Coronary artery (tissue), 2 donors: ENCODE measurements at regions not wholly inside any gene's neighbourhood (a gene's known extent, or its start where the extent isn't known, plus 50 kb on each side); places are given as distances from the start of the nearest gene placed in this dataset.

ENCODE experiments used
- DNase-seq: peaks from one replicate; pipeline ENCODE4 v3.0.0-alpha.2; 2017; ENCODE audit warnings: low spot score
- H3K27ac ChIP-seq, 2 donors: fragments of 200-600 bp; sonication (generic); one replicate each; pipeline ENCODE4 v1.5.1; 2016 to 2019
- H3K4me3 ChIP-seq: fragments of 200-600 bp; sonication (generic); 2 replicates; pipeline ENCODE4 v1.5.1; 2016; ENCODE audit warnings: mild to moderate bottlenecking, moderate library complexity
- CTCF ChIP-seq: fragments of 200-600 bp; sonication (generic); IDR thresholded peaks from one replicate; pipeline ENCODE4 v1.5.1; 2019; ENCODE audit warnings: antibody characterized with exemption

- no peak overlapping the region for H3K4me3 ChIP-seq
- no peak for TF ChIP-seq CTCF
- no peak for DNase-seq
- no peak overlapping the region for H3K27ac ChIP-seq
These were observed 128.5 kb upstream of the ZEB1 start for GRCh38 chr10:31190488-31190887.

- Histone ChIP-seq H3K4me3 (no peak overlapping the region), H3K27ac (no peak overlapping the region)
- no peak for TF ChIP-seq CTCF
- no peak for DNase-seq
These were observed 126.5 kb upstream of the ZEB1 start for GRCh38 chr10:31192475-31192874.

GRCh38 chr10:31194986-31195385, 124.0 kb upstream of the ZEB1 start:
- no peak for DNase-seq
- TF ChIP-seq CTCF: no peak

GRCh38 chr10:31197886-31198285, 121.1 kb upstream of the ZEB1 start:
- TF ChIP-seq CTCF: no peak
- Histone ChIP-seq H3K27ac (no peak overlapping the region), H3K4me3 (no peak overlapping the region)
- DNase-seq: no peak

More at GRCh38 chr10:31194986-31195385, 124.0 kb upstream of the ZEB1 start:
- H3K27ac ChIP-seq: no peak overlapping the region
- no peak overlapping the region for H3K4me3 ChIP-seq

GRCh38 chr10:31204090-31204489, 114.9 kb upstream of the ZEB1 start:
- no peak for TF ChIP-seq CTCF
- no peak for DNase-seq
- Histone ChIP-seq H3K4me3 (no peak overlapping the region), H3K27ac (no peak overlapping the region)

- Histone ChIP-seq H3K27ac (no peak overlapping the region), H3K4me3 (no peak overlapping the region)
- no peak for DNase-seq
- no peak for TF ChIP-seq CTCF
These were observed 111.4 kb upstream of the ZEB1 start for GRCh38 chr10:31207636-31208035.

GRCh38 chr10:31209478-31209877, 109.5 kb upstream of the ZEB1 start:
- no peak for TF ChIP-seq CTCF
- Histone ChIP-seq H3K4me3 (no peak overlapping the region), H3K27ac (no peak overlapping the region)
- DNase-seq: no peak
